B cell (primary cell): ENCODE measurements at regions not wholly inside any gene's neighbourhood (a gene's known extent, or its start where the extent isn't known, plus 50 kb on each side); places are given as distances from the start of the nearest gene placed in this dataset.

Source experiments
- ATAC-seq: fragments of 200-7000 bp; cut with Tn5 transposase; one replicate; pipeline ENCODE4 v1.10.0; 2021; ENCODE audit warnings: low read depth, mild to moderate bottlenecking, moderate number of reproducible peaks, moderate library complexity
- CTCF ChIA-PET: fragments of 350-600 bp; sonication (Branson Sonifier 250); formaldehyde crosslinking; loops from one replicate; lab custom pipeline; 2021; ENCODE audit warnings: antibody characterized with exemption, inconsistent platforms; lab: Charles Lee
- POLR2A ChIA-PET: fragments of 350-600 bp; sonication (Branson Sonifier 250); formaldehyde crosslinking; loops from one replicate; lab custom pipeline; 2021; ENCODE audit warnings: antibody characterized with exemption; lab: Charles Lee
- DNase-seq: peaks from one replicate; pipeline ENCODE4 v3.0.0; 2013
- H2AFZ ChIP-seq: 2 replicates; pipeline ENCODE4 v1.6.1; 2012; ENCODE audit warnings: mild to moderate bottlenecking, low read depth, low read length; ENCODE audit not compliant: insufficient read depth, poor library complexity, severe bottlenecking
- H3K27ac ChIP-seq, 2 donors: 1 replicate in 1 of 2; 2 replicates in 1 of 2; pipeline ENCODE4 v1.5.1; 2012 to 2013; ENCODE audit warnings: low read length in 2 of 2, mild to moderate bottlenecking in 2 of 2, moderate library complexity in 1 of 2
- H3K27me3 ChIP-seq, 4 experiments: fragments of 200-600 bp in 1 of 4; sonication (generic) in 1 of 4; replicated peaks in 1 of 4; 1 replicate in 2 of 4; 2 replicates in 2 of 4; pipeline versions ENCODE4 v1.6.1 to v1.7.0; 2013 to 2016; ENCODE audit warnings: low read length in 3 of 4, mild to moderate bottlenecking in 2 of 4, mixed read lengths in 1 of 4, moderate library complexity in 1 of 4; ENCODE audit not compliant: insufficient read depth in 4 of 4, control insufficient read depth in 3 of 4; ENCODE audit errors: control extremely low read depth in 1 of 4
- H3K36me3 ChIP-seq, 2 experiments: replicated peaks in 1 of 2; 1 replicate in 1 of 2; 2 replicates in 1 of 2; pipeline versions ENCODE4 v1.6.1 to v1.7.1; 2013; ENCODE audit warnings: low read length in 1 of 2; ENCODE audit not compliant: insufficient read depth in 2 of 2, control insufficient read depth in 1 of 2; ENCODE audit errors: control extremely low read depth in 1 of 2, extremely low read depth in 1 of 2
- H3K4me1 ChIP-seq, 2 donors: fragments of 200-600 bp in 1 of 2; sonication (generic) in 1 of 2; 1 replicate in 1 of 2; 2 replicates in 1 of 2; pipeline versions ENCODE4 v1.5.1 to v1.6.1; 2013 to 2017; ENCODE audit warnings: low read length in 2 of 2; ENCODE audit not compliant: control insufficient read depth in 2 of 2, insufficient read depth in 2 of 2
- H3K4me2 ChIP-seq: replicated peaks from 2 replicates; pipeline ENCODE3; 2012; ENCODE audit warnings: mild to moderate bottlenecking, low read depth, low read length; ENCODE audit not compliant: poor library complexity, severe bottlenecking
- H3K4me3 ChIP-seq, 5 experiments: fragments of 200-600 bp in 1 of 5; sonication (generic) in 1 of 5; 1 replicate in 3 of 5; 2 replicates in 2 of 5; pipeline versions ENCODE4 v1.5.1 to v1.7.0; 2011 to 2016; ENCODE audit warnings: low read length in 4 of 5, mild to moderate bottlenecking in 4 of 5, low read depth in 2 of 5, control low read depth in 1 of 5, moderate library complexity in 1 of 5; ENCODE audit not compliant: insufficient read depth in 1 of 5; ENCODE audit errors: control extremely low read depth in 1 of 5, extremely low read depth in 1 of 5
- H3K79me2 ChIP-seq: fragments of 200-600 bp; sonication (generic); one replicate; pipeline ENCODE4 v1.6.0; 2016; ENCODE audit warnings: low read length; ENCODE audit not compliant: control insufficient read depth, insufficient read depth
- H3K9ac ChIP-seq: fragments of 200-600 bp; sonication (generic); 2 replicates; pipeline ENCODE4 v1.6.1; 2017; ENCODE audit warnings: mild to moderate bottlenecking, low read length, moderate library complexity
- H3K9me3 ChIP-seq, 3 donors: one replicate each; pipeline versions ENCODE4 v1.6.1 to v1.7.1; 2013; ENCODE audit warnings: low read length in 2 of 3; ENCODE audit not compliant: control insufficient read depth in 2 of 3, insufficient read depth in 1 of 3; ENCODE audit errors: control extremely low read depth in 1 of 3
- H4K20me1 ChIP-seq: 2 replicates; pipeline ENCODE4 v1.6.0; 2012; ENCODE audit warnings: mild to moderate bottlenecking, low read length; ENCODE audit not compliant: insufficient read depth, control insufficient read depth, poor library complexity, severe bottlenecking
- H3K27ac Mint-ChIP-seq: one replicate; pipeline ENCODE4 v1.8.0; 2021; ENCODE audit warnings: mixed read lengths
- H3K27me3 Mint-ChIP-seq: one replicate; pipeline ENCODE4 v1.8.0; 2021; ENCODE audit warnings: mixed read lengths
- H3K4me1 Mint-ChIP-seq: one replicate; pipeline ENCODE4 v1.8.0; 2021; ENCODE audit warnings: mixed read lengths
- H3K4me3 Mint-ChIP-seq: one replicate; pipeline ENCODE4 v1.8.0; 2021; ENCODE audit warnings: mixed read lengths
- H3K9me3 Mint-ChIP-seq: one replicate; pipeline ENCODE4 v1.8.0; 2022; ENCODE audit warnings: mixed read lengths; ENCODE audit not compliant: insufficient read depth
- CTCF ChIP-seq: fragments of 200-600 bp; IDR thresholded peaks from one replicate; pipeline ENCODE4 v1.8.0; 2022; ENCODE audit warnings: antibody characterized with exemption, mild to moderate bottlenecking
- EZH2 ChIP-seq: IDR thresholded peaks from 2 replicates; pipeline ENCODE4 v1.6.1; 2012; ENCODE audit warnings: borderline replicate concordance, low read depth, mild to moderate bottlenecking, moderate library complexity, low read length; ENCODE audit not compliant: insufficient read depth, poor library complexity, severe bottlenecking
- WGBS: methylation state at CpG from one replicate; pipeline ENCODE4 v1.1.5; 2013; ENCODE audit warnings: missing lambda C conversion rate; ENCODE audit not compliant: insufficient coverage; 5-methylcytosine and 5-hydroxymethylcytosine counted together
- intact Hi-C: fragments of 100-400 bp; cut with micrococcal nuclease; formaldehyde crosslinking; loops from one replicate; pipeline ENCODE4 v1.10.0; 2022

DNA sequence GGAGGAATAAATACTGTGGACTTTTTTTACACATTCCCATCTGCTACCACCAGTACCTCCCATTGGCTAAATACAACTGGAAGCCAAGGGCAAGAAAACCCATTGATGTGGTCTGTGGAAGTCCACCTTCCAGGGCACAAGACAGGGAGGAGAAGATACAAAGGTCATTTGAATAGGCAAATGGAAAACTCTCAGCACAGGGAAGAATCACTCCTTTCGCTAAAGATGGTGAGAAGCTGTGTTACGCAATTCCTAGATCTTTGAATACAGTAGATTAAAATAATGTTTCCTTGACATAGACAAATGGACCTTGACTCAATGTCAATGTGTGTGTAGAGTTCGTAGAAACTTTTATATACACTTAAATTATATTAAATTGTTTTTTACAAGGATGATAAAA lies 70.9 kb upstream of the ERBB4 start:
- POLR2A ChIA-PET, result no interaction called here
- Histone ChIP-seq H3K9ac (no peak overlapping the region), H3K36me3 (no peaks in the 10 kb centered on the region), H3K4me1 (no peaks in the 10 kb centered on the region), H3K79me2 (no peaks in the 10 kb centered on the region), H3K4me3 (no peak overlapping the region), H3K27ac (no peak overlapping the region), H3K27me3 (no peaks in the 10 kb centered on the region), H2AFZ (no peak overlapping the region), H3K9me3 (peaks cover 0 to 4% (median 0%) of the 10 kb centered on the region in 3 donors), H4K20me1 (no peaks in the 10 kb centered on the region), H3K4me2 (no peak overlapping the region)
- CTCF ChIA-PET, result no interaction called here
- no CpG with 5 or more reads among the region's 3 CpGs for WGBS
- H3K27me3 Mint-ChIP-seq, result no peaks in the 10 kb centered on the region
- DNase-seq (no peak), ATAC-seq (no peak)
- H3K9me3 Mint-ChIP-seq, result no peaks in the 10 kb centered on the region
- no peak overlapping the region for H3K4me3 Mint-ChIP-seq
- no peak for TF ChIP-seq EZH2
- no peak for TF ChIP-seq CTCF
- H3K4me1 Mint-ChIP-seq, result no peaks in the 10 kb centered on the region
- intact Hi-C loops, result no loop called here
- H3K27ac Mint-ChIP-seq, result no peak overlapping the region

- Histone ChIP-seq H3K4me1 (no peaks in the 10 kb centered on the region), H3K4me3 (no peak overlapping the region), H2AFZ (no peak overlapping the region), H4K20me1 (no peaks in the 10 kb centered on the region), H3K27me3 (no peaks in the 10 kb centered on the region), H3K79me2 (no peaks in the 10 kb centered on the region), H3K4me2 (no peak overlapping the region), H3K9ac (no peak overlapping the region), H3K27ac (no peak overlapping the region), H3K9me3 (peaks cover 0 to 4% (median 0%) of the 10 kb centered on the region in 3 donors), H3K36me3 (no peaks in the 10 kb centered on the region)
- ATAC-seq (no peak), DNase-seq (no peak)
- TF ChIP-seq EZH2 (no peak), CTCF (no peak)
- intact Hi-C loops, result no loop called here
- Mint-ChIP-seq H3K4me3 (no peak overlapping the region), H3K9me3 (no peaks in the 10 kb centered on the region), H3K27me3 (no peaks in the 10 kb centered on the region), H3K4me1 (no peaks in the 10 kb centered on the region), H3K27ac (no peak overlapping the region)
- WGBS, result 59% methylated on average over 2 of the region's 2 CpGs
- POLR2A ChIA-PET, result no interaction called here
- CTCF ChIA-PET, result no interaction called here
Measured at GRCh38 chr2:212607080-212607479, 68.5 kb upstream of the ERBB4 start.
